Activated CD8-positive, alpha-beta T cell treated with anti-CD3 and anti-CD28 coated beads, Interleukin-2, amount 10 ng/mL, durations not matched to agents 7 days and 5 days (primary cell): ENCODE measurements at regions not wholly inside any gene's neighbourhood (a gene's known extent, or its start where the extent isn't known, plus 50 kb on each side); places are given as distances from the start of the nearest gene placed in this dataset.

Source experiments
- ATAC-seq: fragments of 150-1000 bp; cut with Tn5 transposase; one replicate; pipeline ENCODE4 v1.10.0; 2021; ENCODE audit warnings: moderate library complexity
- CTCF ChIA-PET: fragments of 350-600 bp; sonication (Branson Sonifier 250); formaldehyde crosslinking; loops from one replicate; lab custom pipeline; 2021; ENCODE audit warnings: antibody characterized with exemption; lab: Charles Lee
- POLR2A ChIA-PET: fragments of 350-600 bp; sonication (Branson Sonifier 250); formaldehyde crosslinking; loops from one replicate; lab custom pipeline; 2021; ENCODE audit warnings: antibody characterized with exemption; lab: Charles Lee
- DNase-seq: peaks from one replicate; pipeline ENCODE4 v3.0.0-alpha.2; 2020
- H3K27ac Mint-ChIP-seq: one replicate; pipeline ENCODE4 v1.8.0; 2021; ENCODE audit warnings: mild to moderate bottlenecking, mixed read lengths
- H3K27me3 Mint-ChIP-seq: one replicate; pipeline ENCODE4 v1.8.0; 2021; ENCODE audit warnings: low read depth, mixed read lengths
- H3K36me3 Mint-ChIP-seq: one replicate; pipeline ENCODE4 v1.8.0; 2021; ENCODE audit warnings: low read depth, mixed read lengths
- H3K4me1 Mint-ChIP-seq: one replicate; pipeline ENCODE4 v1.8.0; 2021; ENCODE audit warnings: low read depth, mixed read lengths
- H3K4me3 Mint-ChIP-seq: one replicate; pipeline ENCODE4 v1.8.0; 2021; ENCODE audit warnings: mild to moderate bottlenecking, mixed read lengths
- H3K9me3 Mint-ChIP-seq: one replicate; pipeline ENCODE4 v1.8.0; 2022; ENCODE audit warnings: mixed read lengths; ENCODE audit not compliant: insufficient read depth

- H3K27me3 Mint-ChIP-seq: no peaks in the 10 kb centered on the region
- no peaks in the 10 kb centered on the region for H3K36me3 Mint-ChIP-seq
- H3K27ac Mint-ChIP-seq: no peak overlapping the region
- CTCF ChIA-PET: no interaction called here
- no peak for ATAC-seq
- no peak overlapping the region for H3K4me3 Mint-ChIP-seq
- H3K4me1 Mint-ChIP-seq: no peaks in the 10 kb centered on the region
- POLR2A ChIA-PET: interaction anchor here (0.5 kb wide), 1 partner anchor 179 kb away, joined by 3 read pairs; no protein-coding TSS in a partner anchor
- DNase-seq: no peak
- no peaks in the 10 kb centered on the region for H3K9me3 Mint-ChIP-seq
Measured at GRCh38 chr13:34667286-34668218, 274.5 kb upstream of the NBEA start.

- DNase-seq: no peak
- Mint-ChIP-seq H3K4me3 (no peak overlapping the region), H3K27me3 (no peaks in the 10 kb centered on the region), H3K4me1 (no peaks in the 10 kb centered on the region), H3K9me3 (no peaks in the 10 kb centered on the region), H3K36me3 (no peaks in the 10 kb centered on the region), H3K27ac (no peak overlapping the region)
- no peak for ATAC-seq
- POLR2A ChIA-PET: no interaction called here
- CTCF ChIA-PET: no interaction called here
Measured at GRCh38 chr13:34671137-34671536, 270.9 kb upstream of the NBEA start.

- no peaks in the 10 kb centered on the region for H3K4me1 Mint-ChIP-seq
- CTCF ChIA-PET: no interaction called here
- DNase-seq (no peak), ATAC-seq (no peak)
- H3K4me3 Mint-ChIP-seq: no peak overlapping the region
- H3K9me3 Mint-ChIP-seq: no peaks in the 10 kb centered on the region
- H3K27ac Mint-ChIP-seq: no peak overlapping the region
- no peaks in the 10 kb centered on the region for H3K36me3 Mint-ChIP-seq
- POLR2A ChIA-PET: no interaction called here
- no peaks in the 10 kb centered on the region for H3K27me3 Mint-ChIP-seq
Measured at GRCh38 chr13:34672631-34673030, 269.4 kb upstream of the NBEA start.

GRCh38 chr13:34675626-34676025 is 266.4 kb upstream of the NBEA start:
- DNase-seq: no peak
- Mint-ChIP-seq H3K4me1 (no peaks in the 10 kb centered on the region), H3K9me3 (no peaks in the 10 kb centered on the region), H3K4me3 (no peak overlapping the region), H3K27me3 (no peaks in the 10 kb centered on the region), H3K27ac (no peak overlapping the region), H3K36me3 (no peaks in the 10 kb centered on the region)
- POLR2A ChIA-PET: no interaction called here
- CTCF ChIA-PET: no interaction called here
- no peak for ATAC-seq

GRCh38 chr13:34678154-34678553 is 263.9 kb upstream of the NBEA start:
- Mint-ChIP-seq H3K4me3 (no peak overlapping the region), H3K27me3 (no peaks in the 10 kb centered on the region), H3K36me3 (no peaks in the 10 kb centered on the region), H3K27ac (no peak overlapping the region), H3K9me3 (no peaks in the 10 kb centered on the region), H3K4me1 (no peaks in the 10 kb centered on the region)
- CTCF ChIA-PET: no interaction called here
- DNase-seq (no peak), ATAC-seq (no peak)
- POLR2A ChIA-PET: no interaction called here

- Mint-ChIP-seq H3K27ac (no peak overlapping the region), H3K27me3 (no peaks in the 10 kb centered on the region), H3K4me1 (no peaks in the 10 kb centered on the region), H3K9me3 (peaks cover 4% of the 10 kb centered on the region), H3K36me3 (no peaks in the 10 kb centered on the region), H3K4me3 (no peak overlapping the region)
- ATAC-seq (no peak), DNase-seq (no peak)
- ChIA-PET CTCF (no interaction called here), POLR2A (no interaction called here)
Measured at GRCh38 chr13:34681405-34681955, 260.6 kb upstream of the NBEA start.

- Mint-ChIP-seq H3K27me3 (no peaks in the 10 kb centered on the region), H3K4me3 (no peak overlapping the region), H3K36me3 (no peaks in the 10 kb centered on the region), H3K4me1 (no peaks in the 10 kb centered on the region), H3K27ac (no peak overlapping the region), H3K9me3 (peaks cover 4% of the 10 kb centered on the region)
- ChIA-PET CTCF (no interaction called here), POLR2A (no interaction called here)
- ATAC-seq (no peak), DNase-seq (no peak)
Measured at GRCh38 chr13:34695063-34695462, 247.0 kb upstream of the NBEA start.

- no peak overlapping the region for H3K27ac Mint-ChIP-seq
- DNase-seq: no peak
- no peak overlapping the region for H3K4me3 Mint-ChIP-seq
- ChIA-PET CTCF (no interaction called here), POLR2A (no interaction called here)
- no peak for ATAC-seq
- no peaks in the 10 kb centered on the region for H3K36me3 Mint-ChIP-seq
- H3K27me3 Mint-ChIP-seq: no peaks in the 10 kb centered on the region
- peaks cover 4% of the 10 kb centered on the region for H3K9me3 Mint-ChIP-seq
- no peaks in the 10 kb centered on the region for H3K4me1 Mint-ChIP-seq
Measured at GRCh38 chr13:34696296-34696695, 245.8 kb upstream of the NBEA start.

- CTCF ChIA-PET: no interaction called here
- no peaks in the 10 kb centered on the region for H3K36me3 Mint-ChIP-seq
- H3K27me3 Mint-ChIP-seq: no peaks in the 10 kb centered on the region
- DNase-seq: no peak
- no peak overlapping the region for H3K27ac Mint-ChIP-seq
- no peak for ATAC-seq
- POLR2A ChIA-PET: no interaction called here
- H3K9me3 Mint-ChIP-seq: peaks cover 4% of the 10 kb centered on the region
- no peak overlapping the region for H3K4me3 Mint-ChIP-seq
- H3K4me1 Mint-ChIP-seq: no peaks in the 10 kb centered on the region
Measured at GRCh38 chr13:34696741-34697140, 245.3 kb upstream of the NBEA start.

- Mint-ChIP-seq H3K9me3 (peaks cover 4% of the 10 kb centered on the region), H3K36me3 (no peaks in the 10 kb centered on the region), H3K4me3 (no peak overlapping the region), H3K4me1 (no peaks in the 10 kb centered on the region), H3K27me3 (no peaks in the 10 kb centered on the region), H3K27ac (no peak overlapping the region)
- ChIA-PET POLR2A (no interaction called here), CTCF (no interaction called here)
- no peak for DNase-seq
- ATAC-seq: no peak
Measured at GRCh38 chr13:34698945-34699344, 243.1 kb upstream of the NBEA start.

- POLR2A ChIA-PET: no interaction called here
- Mint-ChIP-seq H3K4me3 (no peak overlapping the region), H3K9me3 (peaks cover 4% of the 10 kb centered on the region), H3K4me1 (no peaks in the 10 kb centered on the region), H3K27me3 (no peaks in the 10 kb centered on the region), H3K27ac (no peak overlapping the region), H3K36me3 (no peaks in the 10 kb centered on the region)
- no peak for DNase-seq
- CTCF ChIA-PET: no interaction called here
- no peak for ATAC-seq
Measured at GRCh38 chr13:34700155-34700554, 241.9 kb upstream of the NBEA start.

GRCh38 chr13:34701919-34702318 is 240.2 kb upstream of the NBEA start:
- no peak for DNase-seq
- Mint-ChIP-seq H3K9me3 (peaks cover 5% of the 10 kb centered on the region), H3K27me3 (no peaks in the 10 kb centered on the region), H3K36me3 (no peaks in the 10 kb centered on the region), H3K4me1 (no peaks in the 10 kb centered on the region), H3K27ac (no peak overlapping the region), H3K4me3 (no peak overlapping the region)
- CTCF ChIA-PET: no interaction called here
- POLR2A ChIA-PET: no interaction called here
- ATAC-seq: no peak
